ENCODE measurements at regions not wholly inside any gene's neighbourhood (a gene's known extent, or its start where the extent isn't known, plus 50 kb on each side); places are given as distances from the start of the nearest gene placed in this dataset.

DNA sequence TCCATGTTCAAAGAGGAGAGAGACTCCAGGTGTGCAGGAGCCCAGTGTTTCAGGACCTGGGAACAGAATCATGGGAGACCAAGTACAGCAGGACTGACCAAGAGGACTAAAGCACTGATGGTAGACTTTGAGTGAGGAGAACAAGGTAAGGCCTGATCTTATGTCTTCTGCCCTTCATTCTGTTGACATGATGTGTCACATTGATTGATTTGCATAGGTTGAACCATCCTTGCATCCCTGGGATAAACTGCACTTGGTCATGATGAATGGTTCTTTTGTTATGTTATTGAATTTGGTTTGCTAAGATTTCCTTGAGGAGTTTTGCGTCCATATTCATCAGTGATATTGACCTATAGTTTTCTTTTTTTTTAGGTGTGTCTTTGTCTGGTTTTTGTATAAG, 497.0 kb downstream of the TMEM121 start:
- TF ChIP-seq, protein P1, sequence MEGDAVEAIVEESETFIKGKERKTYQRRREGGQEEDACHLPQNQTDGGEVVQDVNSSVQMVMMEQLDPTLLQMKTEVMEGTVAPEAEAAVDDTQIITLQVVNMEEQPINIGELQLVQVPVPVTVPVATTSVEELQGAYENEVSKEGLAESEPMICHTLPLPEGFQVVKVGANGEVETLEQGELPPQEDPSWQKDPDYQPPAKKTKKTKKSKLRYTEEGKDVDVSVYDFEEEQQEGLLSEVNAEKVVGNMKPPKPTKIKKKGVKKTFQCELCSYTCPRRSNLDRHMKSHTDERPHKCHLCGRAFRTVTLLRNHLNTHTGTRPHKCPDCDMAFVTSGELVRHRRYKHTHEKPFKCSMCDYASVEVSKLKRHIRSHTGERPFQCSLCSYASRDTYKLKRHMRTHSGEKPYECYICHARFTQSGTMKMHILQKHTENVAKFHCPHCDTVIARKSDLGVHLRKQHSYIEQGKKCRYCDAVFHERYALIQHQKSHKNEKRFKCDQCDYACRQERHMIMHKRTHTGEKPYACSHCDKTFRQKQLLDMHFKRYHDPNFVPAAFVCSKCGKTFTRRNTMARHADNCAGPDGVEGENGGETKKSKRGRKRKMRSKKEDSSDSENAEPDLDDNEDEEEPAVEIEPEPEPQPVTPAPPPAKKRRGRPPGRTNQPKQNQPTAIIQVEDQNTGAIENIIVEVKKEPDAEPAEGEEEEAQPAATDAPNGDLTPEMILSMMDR (IDR thresholded peaks at IDR 0.05; ENCODE audit: low read depth, low read length, missing input control), result no peak
- TF ChIP-seq, protein P2, sequence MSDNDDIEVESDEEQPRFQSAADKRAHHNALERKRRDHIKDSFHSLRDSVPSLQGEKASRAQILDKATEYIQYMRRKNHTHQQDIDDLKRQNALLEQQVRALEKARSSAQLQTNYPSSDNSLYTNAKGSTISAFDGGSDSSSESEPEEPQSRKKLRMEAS (IDR thresholded peaks at IDR 0.05), result no peak
- TF ChIP-seq FOXA1 (IDR thresholded peaks at IDR 0.05) (no peak), RAD21 (IDR thresholded peaks at IDR 0.05) (no peak)
